ENCODE measurements at regions not wholly inside any gene's neighbourhood (a gene's known extent, or its start where the extent isn't known, plus 50 kb on each side); places are given as distances from the start of the nearest gene placed in this dataset.
A peak's percentile ranks its signal among the peaks of the same experiment; 100 is the strongest.

GRCh38 chr3:96428097-96428496, 386.3 kb upstream of the EPHA6 start:
- TF ChIP-seq, protein P1, sequence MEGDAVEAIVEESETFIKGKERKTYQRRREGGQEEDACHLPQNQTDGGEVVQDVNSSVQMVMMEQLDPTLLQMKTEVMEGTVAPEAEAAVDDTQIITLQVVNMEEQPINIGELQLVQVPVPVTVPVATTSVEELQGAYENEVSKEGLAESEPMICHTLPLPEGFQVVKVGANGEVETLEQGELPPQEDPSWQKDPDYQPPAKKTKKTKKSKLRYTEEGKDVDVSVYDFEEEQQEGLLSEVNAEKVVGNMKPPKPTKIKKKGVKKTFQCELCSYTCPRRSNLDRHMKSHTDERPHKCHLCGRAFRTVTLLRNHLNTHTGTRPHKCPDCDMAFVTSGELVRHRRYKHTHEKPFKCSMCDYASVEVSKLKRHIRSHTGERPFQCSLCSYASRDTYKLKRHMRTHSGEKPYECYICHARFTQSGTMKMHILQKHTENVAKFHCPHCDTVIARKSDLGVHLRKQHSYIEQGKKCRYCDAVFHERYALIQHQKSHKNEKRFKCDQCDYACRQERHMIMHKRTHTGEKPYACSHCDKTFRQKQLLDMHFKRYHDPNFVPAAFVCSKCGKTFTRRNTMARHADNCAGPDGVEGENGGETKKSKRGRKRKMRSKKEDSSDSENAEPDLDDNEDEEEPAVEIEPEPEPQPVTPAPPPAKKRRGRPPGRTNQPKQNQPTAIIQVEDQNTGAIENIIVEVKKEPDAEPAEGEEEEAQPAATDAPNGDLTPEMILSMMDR (IDR thresholded peaks at IDR 0.05; ENCODE audit: insufficient read depth, low read length, severe bottlenecking): no peak
- DNase-seq (ENCODE audit: low read depth) (no peak), FAIRE-seq (no peak)
- Histone ChIP-seq H3K27me3 (ENCODE audit: control insufficient read depth, insufficient read depth, low read length) (no peaks in the 10 kb centered on the region), H3K36me3 (ENCODE audit: control insufficient read depth, insufficient read depth, low read length) (no peaks in the 10 kb centered on the region), H3K4me3 (ENCODE audit: low read depth, low read length) (no peak overlapping the region)

DNA sequence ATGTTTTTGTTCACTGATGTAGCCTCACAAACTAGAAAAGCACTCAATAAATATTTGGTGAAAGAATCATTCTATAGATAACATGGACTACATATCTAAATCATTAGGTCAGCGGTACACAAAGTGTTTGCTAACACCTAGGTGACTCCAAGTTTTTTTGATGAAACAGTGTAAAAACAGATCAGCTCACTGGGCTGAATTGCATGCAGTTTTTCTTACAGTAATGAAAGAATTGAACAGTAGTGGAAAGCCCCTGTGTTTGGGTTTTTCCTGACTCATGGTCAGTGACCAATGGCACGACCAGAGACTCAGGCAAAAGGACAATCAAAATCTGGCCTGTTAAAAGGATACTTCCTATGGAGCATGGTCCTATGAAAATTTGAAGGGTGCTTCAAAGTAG, 384.3 kb upstream of the EPHA6 start:
- Histone ChIP-seq H3K27me3 (ENCODE audit: control insufficient read depth, insufficient read depth, low read length) (no peaks in the 10 kb centered on the region), H3K4me3 (ENCODE audit: low read depth, low read length) (no peak overlapping the region), H3K36me3 (ENCODE audit: control insufficient read depth, insufficient read depth, low read length) (no peaks in the 10 kb centered on the region)
- TF ChIP-seq, protein P1 (IDR thresholded peaks at IDR 0.05; ENCODE audit: insufficient read depth, low read length, severe bottlenecking): no peak
- DNase-seq (ENCODE audit: low read depth) (peak; percentile 15), FAIRE-seq (no peak)

DNA sequence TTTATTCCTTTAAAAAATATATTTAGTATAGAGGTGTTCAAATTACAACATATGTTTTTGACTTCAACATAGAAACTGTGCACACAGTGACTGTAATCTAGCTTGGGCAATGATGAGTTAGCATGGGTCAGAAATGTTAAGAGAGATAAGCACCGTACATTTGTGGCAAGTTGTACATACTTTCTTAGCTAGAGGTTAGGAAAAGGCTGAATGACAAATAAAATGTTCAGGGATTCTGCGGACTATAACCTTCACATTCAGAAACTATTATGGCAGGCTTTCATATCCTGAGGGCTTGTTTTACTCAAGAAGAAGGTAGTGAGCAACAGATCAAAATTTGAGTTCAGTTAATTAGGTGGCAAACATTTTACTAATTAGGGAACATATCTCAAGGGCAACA, 379.7 kb upstream of the EPHA6 start:
- no peaks in the 10 kb centered on the region for H3K27me3 ChIP-seq (ENCODE audit: control insufficient read depth, insufficient read depth, low read length)
- DNase-seq (ENCODE audit: low read depth): no peak
- H3K36me3 ChIP-seq (ENCODE audit: control insufficient read depth, insufficient read depth, low read length): no peaks in the 10 kb centered on the region
- no peak overlapping the region for H3K4me3 ChIP-seq (ENCODE audit: low read depth, low read length)
- no peak for FAIRE-seq
- TF ChIP-seq, protein P1 (IDR thresholded peaks at IDR 0.05; ENCODE audit: insufficient read depth, low read length, severe bottlenecking): no peak

GRCh38 chr3:96449346-96449745, 365.0 kb upstream of the EPHA6 start:
- DNase-seq (ENCODE audit: low read depth) (no peak), FAIRE-seq (no peak)
- TF ChIP-seq, protein P1 (IDR thresholded peaks at IDR 0.05; ENCODE audit: insufficient read depth, low read length, severe bottlenecking): no peak
- no peaks in the 10 kb centered on the region for H3K36me3 ChIP-seq (ENCODE audit: control insufficient read depth, insufficient read depth, low read length)
- no peaks in the 10 kb centered on the region for H3K27me3 ChIP-seq (ENCODE audit: control insufficient read depth, insufficient read depth, low read length)
- no peak overlapping the region for H3K4me3 ChIP-seq (ENCODE audit: low read depth, low read length)

DNA sequence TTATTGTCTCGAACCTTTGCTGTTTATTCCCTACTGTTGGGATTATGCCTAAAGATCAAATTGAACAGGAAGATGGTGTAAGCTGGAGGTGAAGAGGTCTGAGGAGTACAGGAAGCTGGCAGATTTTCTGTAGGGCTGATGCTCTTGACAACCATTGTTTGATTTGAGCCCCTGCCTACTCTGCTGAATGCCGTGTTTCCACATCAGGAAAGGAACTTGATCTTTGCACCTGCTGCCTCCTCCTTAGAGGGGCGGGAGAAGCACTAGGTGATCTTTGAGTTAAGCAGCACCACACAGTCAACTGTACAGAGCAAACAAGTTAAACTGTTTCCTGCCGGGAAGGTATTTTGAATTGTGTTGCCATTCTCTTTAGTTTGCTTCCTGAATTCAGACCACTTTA, 364.6 kb upstream of the EPHA6 start:
- no peak overlapping the region for H3K4me3 ChIP-seq (ENCODE audit: low read depth, low read length)
- no peak for DNase-seq (ENCODE audit: low read depth)
- no peak for FAIRE-seq
- H3K27me3 ChIP-seq (ENCODE audit: control insufficient read depth, insufficient read depth, low read length): no peaks in the 10 kb centered on the region
- no peaks in the 10 kb centered on the region for H3K36me3 ChIP-seq (ENCODE audit: control insufficient read depth, insufficient read depth, low read length)
- TF ChIP-seq, protein P1 (IDR thresholded peaks at IDR 0.05; ENCODE audit: insufficient read depth, low read length, severe bottlenecking): no peak

DNA sequence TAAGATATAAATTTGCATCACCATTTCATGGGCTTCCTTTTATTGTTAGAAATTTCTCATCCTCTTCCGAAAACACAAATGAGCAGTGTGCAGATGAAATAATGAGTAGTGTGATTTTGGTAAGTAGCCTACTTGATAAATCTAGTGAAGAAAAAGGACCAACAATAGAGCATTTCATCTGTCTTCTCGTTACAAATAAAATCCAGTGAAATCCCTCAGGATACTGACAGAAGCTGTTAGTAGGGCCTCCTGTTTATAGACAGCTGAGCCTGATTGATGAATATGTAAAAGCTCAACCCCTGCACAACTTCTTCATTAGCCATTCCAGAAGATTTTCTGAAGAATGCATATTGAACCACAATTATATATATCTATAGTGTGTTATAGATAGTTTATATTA, 363.7 kb upstream of the EPHA6 start:
- no peaks in the 10 kb centered on the region for H3K27me3 ChIP-seq (ENCODE audit: control insufficient read depth, insufficient read depth, low read length)
- no peak overlapping the region for H3K4me3 ChIP-seq (ENCODE audit: low read depth, low read length)
- FAIRE-seq (no peak), DNase-seq (ENCODE audit: low read depth) (no peak)
- H3K36me3 ChIP-seq (ENCODE audit: control insufficient read depth, insufficient read depth, low read length): no peaks in the 10 kb centered on the region
- TF ChIP-seq, protein P1 (IDR thresholded peaks at IDR 0.05; ENCODE audit: insufficient read depth, low read length, severe bottlenecking): no peak
